CD4-positive, alpha-beta memory T cell (primary cell): ENCODE measurements at regions not wholly inside any gene's neighbourhood (a gene's known extent, or its start where the extent isn't known, plus 50 kb on each side); places are given as distances from the start of the nearest gene placed in this dataset.

Experiments
- CTCF ChIA-PET: fragments of 350-600 bp; sonication (Branson Sonifier 250); formaldehyde crosslinking; loops from one replicate; lab custom pipeline; 2021; ENCODE audit warnings: inconsistent platforms; ENCODE audit not compliant: partially characterized antibody; lab: Charles Lee
- POLR2A ChIA-PET: fragments of 350-600 bp; sonication (Branson Sonifier 250); formaldehyde crosslinking; loops from one replicate; lab custom pipeline; 2021; ENCODE audit not compliant: partially characterized antibody; lab: Charles Lee
- DNase-seq, 5 donors: peaks; one replicate each; pipeline versions ENCODE4 v3.0.0 to v3.0.0-alpha.2; 2020 to 2022; ENCODE audit warnings: mixed read lengths in 1 of 5
- H3K27ac ChIP-seq: one replicate; pipeline ENCODE4 v1.7.0; 2013; ENCODE audit warnings: low read depth, low read length
- H3K27me3 ChIP-seq: 2 replicates; pipeline ENCODE4 v1.7.0; 2013; ENCODE audit warnings: mild to moderate bottlenecking, low read length, moderate library complexity; ENCODE audit not compliant: insufficient read depth
- H3K36me3 ChIP-seq: 2 replicates; pipeline ENCODE4 v1.7.0; 2013; ENCODE audit warnings: mild to moderate bottlenecking, low read length, moderate library complexity; ENCODE audit not compliant: insufficient read depth
- H3K4me1 ChIP-seq: 2 replicates; pipeline ENCODE4 v1.7.0; 2013; ENCODE audit warnings: mild to moderate bottlenecking, low read length, moderate library complexity; ENCODE audit not compliant: insufficient read depth
- H3K4me3 ChIP-seq, 2 donors: one replicate each; pipeline ENCODE4 v1.7.0; 2013; ENCODE audit warnings: low read length in 2 of 2, mild to moderate bottlenecking in 1 of 2
- H3K9me3 ChIP-seq, 2 donors: one replicate each; pipeline ENCODE4 v1.7.0; 2013; ENCODE audit warnings: low read length in 2 of 2, control low read depth in 1 of 2; ENCODE audit not compliant: control insufficient read depth in 1 of 2
- H3K27ac Mint-ChIP-seq, 7 donors: one replicate each; pipeline ENCODE4 v1.8.0; 2020 to 2021; ENCODE audit warnings: mixed read lengths in 7 of 7, mild to moderate bottlenecking in 6 of 7, inconsistent platforms in 3 of 7, moderate library complexity in 3 of 7
- H3K27me3 Mint-ChIP-seq, 2 donors: one replicate each; pipeline ENCODE4 v1.8.0; 2020 to 2021; ENCODE audit warnings: mixed read lengths in 2 of 2
- H3K36me3 Mint-ChIP-seq, 2 donors: one replicate each; pipeline ENCODE4 v1.8.0; 2020 to 2021; ENCODE audit warnings: mixed read lengths in 2 of 2, inconsistent platforms in 1 of 2, mild to moderate bottlenecking in 1 of 2
- H3K4me1 Mint-ChIP-seq, 4 donors: one replicate each; pipeline ENCODE4 v1.8.0; 2020 to 2021; ENCODE audit warnings: mixed read lengths in 4 of 4, mild to moderate bottlenecking in 1 of 4
- H3K4me3 Mint-ChIP-seq, 8 donors: one replicate each; pipeline ENCODE4 v1.8.0; 2020 to 2021; ENCODE audit warnings: mixed read lengths in 8 of 8, mild to moderate bottlenecking in 7 of 8, moderate library complexity in 6 of 8, inconsistent platforms in 3 of 8
- H3K9me3 Mint-ChIP-seq, 8 donors: one replicate each; pipeline ENCODE4 v1.8.0; 2020 to 2021; ENCODE audit warnings: mixed read lengths in 8 of 8, mild to moderate bottlenecking in 5 of 8, inconsistent platforms in 3 of 8, moderate library complexity in 1 of 8
- intact Hi-C: fragments of 100-400 bp; cut with micrococcal nuclease; formaldehyde crosslinking; loops from one replicate; pipeline ENCODE4 v1.15.1; 2023

DNA sequence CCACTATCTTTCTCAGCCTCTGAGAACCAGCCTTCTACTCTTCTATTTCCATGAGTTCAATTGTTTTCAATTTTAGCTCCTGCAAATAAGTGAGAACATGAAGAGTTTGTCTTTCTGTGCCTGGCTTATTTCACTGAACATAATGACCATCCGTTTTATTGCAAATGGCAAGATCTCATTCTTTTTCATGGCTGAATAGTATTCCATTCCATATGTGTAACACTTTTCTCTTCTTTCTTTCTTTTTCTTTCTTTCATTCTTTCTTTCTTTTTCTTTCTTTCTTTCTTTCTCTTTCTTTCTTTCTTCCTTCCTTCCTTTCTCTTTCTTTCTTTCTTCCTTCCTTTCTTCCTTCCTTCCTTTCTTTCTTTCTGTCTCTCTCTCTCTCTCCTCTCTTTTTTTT is 228.7 kb downstream of the SHOX start:
- Mint-ChIP-seq H3K36me3 (no peaks in the 10 kb centered on the region), H3K4me1 (no peaks in the 10 kb centered on the region), H3K4me3 (no peak overlapping the region), H3K9me3 (peaks cover 0 to 19% (median 8%) of the 10 kb centered on the region in 8 donors), H3K27me3 (no peaks in the 10 kb centered on the region), H3K27ac (peak overlapping the region in 1 of 7 donors; percentile 10)
- DNase-seq: no peak
- no peak overlapping the region for H3K4me3 ChIP-seq
- intact Hi-C loops: no loop called here
- no peaks in the 10 kb centered on the region for H3K27me3 ChIP-seq
- no peaks in the 10 kb centered on the region for H3K9me3 ChIP-seq
- H3K36me3 ChIP-seq: no peaks in the 10 kb centered on the region
- no peaks in the 10 kb centered on the region for H3K4me1 ChIP-seq
- H3K27ac ChIP-seq: no peak overlapping the region
- POLR2A ChIA-PET: no interaction called here
- CTCF ChIA-PET: no interaction called here

DNA sequence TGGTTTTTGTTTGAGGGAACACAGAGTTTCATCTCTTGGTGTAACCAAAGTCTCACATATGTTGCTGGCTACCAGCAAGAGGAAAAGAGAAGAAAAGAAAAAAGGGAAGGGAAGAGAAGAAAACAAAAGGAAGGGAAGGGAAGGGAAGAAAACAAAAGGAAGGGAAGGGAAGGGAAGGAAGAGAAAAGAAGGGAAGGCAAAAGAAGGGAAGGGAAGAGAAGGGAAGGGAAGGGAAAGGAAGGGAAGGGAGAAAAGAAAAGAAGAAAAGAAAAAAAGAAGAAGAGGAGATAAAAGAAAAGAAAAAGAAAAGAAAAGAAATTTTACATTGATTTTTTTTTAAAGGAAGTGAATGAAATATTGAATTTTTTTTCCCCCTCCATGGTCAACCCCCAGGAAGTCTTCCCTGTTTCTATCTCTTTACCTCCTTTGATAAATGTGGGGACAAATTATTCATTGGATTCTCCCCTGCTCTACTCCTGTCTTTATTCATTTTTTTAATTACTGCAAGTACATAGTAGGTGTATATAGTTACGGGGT is 228.0 kb downstream of the SHOX start:
- no peaks in the 10 kb centered on the region for H3K36me3 Mint-ChIP-seq
- H3K27me3 Mint-ChIP-seq: no peaks in the 10 kb centered on the region
- peaks cover 0 to 19% (median 8%) of the 10 kb centered on the region in 8 donors for H3K9me3 Mint-ChIP-seq
- ChIA-PET CTCF (no interaction called here), POLR2A (no interaction called here)
- Histone ChIP-seq H3K9me3 (no peaks in the 10 kb centered on the region), H3K27ac (no peak overlapping the region), H3K4me3 (no peak overlapping the region), H3K27me3 (no peaks in the 10 kb centered on the region), H3K36me3 (no peaks in the 10 kb centered on the region), H3K4me1 (no peaks in the 10 kb centered on the region)
- H3K27ac Mint-ChIP-seq: no peak overlapping the region
- H3K4me3 Mint-ChIP-seq: no peak overlapping the region
- H3K4me1 Mint-ChIP-seq: no peaks in the 10 kb centered on the region
- no peak for DNase-seq
- intact Hi-C loops: no loop called here

DNA sequence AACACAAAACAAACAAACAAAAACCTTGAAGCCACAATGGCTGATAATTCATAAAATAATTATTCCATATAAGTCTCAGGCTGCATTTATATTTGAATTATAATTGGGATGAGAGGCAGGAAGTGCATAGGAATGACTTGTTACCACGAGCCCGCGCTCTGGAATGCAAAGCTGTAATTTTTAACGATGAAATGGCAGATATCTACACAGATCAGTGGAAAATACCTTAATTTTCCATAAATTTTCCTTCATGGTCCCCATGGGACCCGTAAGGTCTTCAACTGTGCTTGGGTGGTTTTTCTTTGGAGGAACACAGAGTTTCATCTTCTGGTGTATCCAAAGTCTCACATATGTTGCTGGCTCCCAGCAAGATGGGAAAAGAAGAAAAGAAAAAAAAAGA is 226.8 kb downstream of the SHOX start:
- Mint-ChIP-seq H3K4me1 (no peaks in the 10 kb centered on the region), H3K9me3 (peaks cover 0 to 25% (median 12%) of the 10 kb centered on the region in 8 donors), H3K27me3 (no peaks in the 10 kb centered on the region), H3K36me3 (no peaks in the 10 kb centered on the region), H3K27ac (no peak overlapping the region), H3K4me3 (no peak overlapping the region)
- no peaks in the 10 kb centered on the region for H3K36me3 ChIP-seq
- CTCF ChIA-PET: no interaction called here
- no peak for DNase-seq
- no peaks in the 10 kb centered on the region for H3K27me3 ChIP-seq
- POLR2A ChIA-PET: no interaction called here
- H3K9me3 ChIP-seq: no peaks in the 10 kb centered on the region
- H3K4me3 ChIP-seq: no peak overlapping the region
- H3K27ac ChIP-seq: no peak overlapping the region
- intact Hi-C loops: no loop called here
- H3K4me1 ChIP-seq: no peaks in the 10 kb centered on the region

DNA sequence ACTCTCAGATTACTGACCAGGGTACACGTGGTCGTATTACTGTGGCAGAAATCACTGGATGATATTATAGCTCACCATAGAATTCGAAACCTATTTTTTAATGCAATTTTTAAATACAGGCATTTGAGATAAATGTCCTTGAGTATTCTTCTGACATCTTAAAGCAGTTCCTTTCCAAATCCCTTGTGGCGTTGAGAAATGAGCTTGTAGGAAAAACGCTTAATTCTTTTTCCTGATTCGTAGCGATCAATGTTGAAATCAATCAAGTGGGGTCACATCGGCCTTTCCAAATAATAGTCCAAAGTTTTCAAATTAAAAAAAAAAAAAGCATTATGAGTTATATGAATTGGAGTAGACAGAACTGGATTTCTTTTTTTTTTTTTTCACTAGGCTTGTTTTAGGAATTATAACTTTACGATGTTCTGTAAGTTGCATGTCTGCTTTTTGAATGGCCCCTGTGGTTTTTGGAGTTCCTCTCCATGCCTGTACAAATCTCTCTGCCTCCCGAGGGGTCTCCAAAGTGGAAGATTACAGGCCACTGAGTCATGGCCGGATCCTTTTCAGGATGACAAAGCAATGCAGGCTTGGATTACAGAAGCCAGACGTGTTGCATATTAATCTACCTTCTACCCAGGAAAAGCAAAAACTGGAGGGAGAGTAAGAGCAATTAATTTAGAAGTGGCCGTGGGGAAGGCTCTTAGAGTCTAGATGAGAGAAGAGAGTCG is 226.1 kb downstream of the SHOX start:
- ChIA-PET CTCF (no interaction called here), POLR2A (no interaction called here)
- H3K4me1 ChIP-seq: no peaks in the 10 kb centered on the region
- no peaks in the 10 kb centered on the region for H3K9me3 ChIP-seq
- no peak for DNase-seq
- Mint-ChIP-seq H3K27me3 (no peaks in the 10 kb centered on the region), H3K4me3 (no peak overlapping the region), H3K27ac (no peak overlapping the region), H3K4me1 (no peaks in the 10 kb centered on the region), H3K36me3 (no peaks in the 10 kb centered on the region), H3K9me3 (peaks cover 0 to 25% (median 12%) of the 10 kb centered on the region in 8 donors)
- intact Hi-C loops: no loop called here
- no peaks in the 10 kb centered on the region for H3K36me3 ChIP-seq
- no peak overlapping the region for H3K27ac ChIP-seq
- H3K4me3 ChIP-seq: no peak overlapping the region
- no peaks in the 10 kb centered on the region for H3K27me3 ChIP-seq

DNA sequence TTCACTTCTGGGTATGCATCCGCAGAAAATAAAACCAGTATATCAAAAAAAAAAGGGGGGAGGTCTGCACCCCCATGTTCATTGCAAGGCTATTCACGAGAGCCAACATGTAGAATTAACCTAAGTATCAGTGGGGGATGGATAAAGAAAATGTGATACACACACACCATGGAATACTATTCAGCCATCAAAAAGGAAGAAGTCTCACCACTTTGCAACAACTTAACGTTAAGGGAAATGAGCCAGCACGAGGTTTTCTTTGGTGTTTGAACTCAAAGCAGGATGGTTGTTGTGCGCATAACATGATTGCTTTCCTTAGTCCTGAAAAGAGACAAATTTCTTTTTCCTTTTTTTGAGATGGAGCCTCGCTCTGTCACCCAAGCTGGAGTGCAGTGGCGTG is 222.7 kb downstream of the SHOX start:
- Mint-ChIP-seq H3K36me3 (no peaks in the 10 kb centered on the region), H3K4me3 (no peak overlapping the region), H3K27ac (no peak overlapping the region), H3K27me3 (peaks cover 0 to 2% of the 10 kb centered on the region in 2 donors), H3K4me1 (peaks cover 0 to 3% (median under 1%) of the 10 kb centered on the region in 4 donors), H3K9me3 (peaks cover 0 to 25% (median 5%) of the 10 kb centered on the region in 8 donors)
- no peak for DNase-seq
- Histone ChIP-seq H3K4me3 (no peak overlapping the region), H3K27me3 (no peaks in the 10 kb centered on the region), H3K36me3 (no peaks in the 10 kb centered on the region), H3K9me3 (no peaks in the 10 kb centered on the region), H3K27ac (no peak overlapping the region), H3K4me1 (no peaks in the 10 kb centered on the region)
- CTCF ChIA-PET: no interaction called here
- intact Hi-C loops: no loop called here
- POLR2A ChIA-PET: no interaction called here

DNA sequence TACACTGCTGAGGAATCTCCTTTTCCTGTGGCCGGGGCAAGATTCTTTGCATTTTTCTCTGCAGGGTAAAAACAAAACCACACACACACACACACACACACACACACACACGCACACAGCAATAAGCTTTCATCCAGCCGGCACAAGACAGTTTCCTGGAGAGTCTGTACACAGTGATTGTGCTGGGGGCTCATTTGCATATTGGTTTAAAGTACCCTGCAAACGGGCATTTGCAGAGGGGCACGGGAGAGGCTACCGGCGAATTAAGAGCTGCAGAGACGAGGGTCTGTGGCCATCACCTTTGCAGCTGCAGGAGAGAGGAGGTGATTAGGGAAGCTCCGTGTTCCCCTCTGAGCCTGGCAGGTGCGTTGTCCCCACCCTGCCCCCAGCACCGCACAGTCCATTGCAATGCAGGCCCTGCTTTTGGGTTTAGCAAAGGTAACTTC is 219.9 kb downstream of the SHOX start:
- H3K27me3 ChIP-seq: no peaks in the 10 kb centered on the region
- H3K27ac Mint-ChIP-seq: peak overlapping the region in 2 of 7 donors; percentile 32 to 33
- H3K4me1 Mint-ChIP-seq: peaks cover 0 to 3% (median under 1%) of the 10 kb centered on the region in 4 donors
- no peak for DNase-seq
- no peak overlapping the region for H3K27ac ChIP-seq
- H3K4me3 ChIP-seq: no peak overlapping the region
- POLR2A ChIA-PET: no interaction called here
- H3K4me1 ChIP-seq: no peaks in the 10 kb centered on the region
- H3K9me3 ChIP-seq: no peaks in the 10 kb centered on the region
- intact Hi-C loops: no loop called here
- no peaks in the 10 kb centered on the region for H3K36me3 Mint-ChIP-seq
- H3K4me3 Mint-ChIP-seq: peak overlapping the region in 3 of 8 donors; percentile 18 to 54 (median 49)
- no peaks in the 10 kb centered on the region for H3K36me3 ChIP-seq
- H3K9me3 Mint-ChIP-seq: peaks cover 0 to 19% (median 5%) of the 10 kb centered on the region in 8 donors
- H3K27me3 Mint-ChIP-seq: peaks cover 0 to 2% of the 10 kb centered on the region in 2 donors
- CTCF ChIA-PET: no interaction called here

DNA sequence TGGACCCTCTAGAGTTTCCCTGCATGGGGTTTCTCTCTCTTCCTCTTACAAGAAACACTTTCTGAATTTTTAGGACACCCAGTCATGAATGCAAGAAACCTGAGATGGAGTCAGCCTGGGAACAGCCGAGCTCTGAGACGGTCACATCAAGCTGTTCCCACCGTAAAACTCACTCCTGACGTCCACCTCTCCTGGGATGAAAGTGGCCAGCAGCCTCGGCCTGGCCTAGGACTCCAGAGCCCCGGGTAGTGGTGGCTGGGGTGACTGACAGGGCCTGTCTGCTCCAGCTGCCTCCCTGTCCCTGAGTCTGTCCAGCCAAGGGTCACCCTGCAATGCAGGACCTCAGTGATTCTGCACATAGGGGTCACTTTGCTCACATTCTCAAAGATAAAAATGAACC is 217.8 kb downstream of the SHOX start:
- Histone ChIP-seq H3K4me1 (no peaks in the 10 kb centered on the region), H3K27ac (no peak overlapping the region), H3K9me3 (no peaks in the 10 kb centered on the region), H3K4me3 (no peak overlapping the region), H3K36me3 (no peaks in the 10 kb centered on the region), H3K27me3 (no peaks in the 10 kb centered on the region)
- peaks cover 0 to 2% of the 10 kb centered on the region in 2 donors for H3K27me3 Mint-ChIP-seq
- H3K27ac Mint-ChIP-seq: peak overlapping the region in 1 of 7 donors; percentile 25
- H3K4me1 Mint-ChIP-seq: peaks cover 0 to 3% (median under 1%) of the 10 kb centered on the region in 4 donors
- peaks cover 0 to 7% (median 4%) of the 10 kb centered on the region in 8 donors for H3K9me3 Mint-ChIP-seq
- H3K4me3 Mint-ChIP-seq: no peak overlapping the region
- intact Hi-C loops: no loop called here
- POLR2A ChIA-PET: no interaction called here
- DNase-seq: no peak
- CTCF ChIA-PET: no interaction called here
- H3K36me3 Mint-ChIP-seq: no peaks in the 10 kb centered on the region
